ENCODE measurements at regions not wholly inside any gene's neighbourhood (a gene's known extent, or its start where the extent isn't known, plus 50 kb on each side); places are given as distances from the start of the nearest gene placed in this dataset.

GRCh38 chr13:97074618-97075017 is 80.3 kb upstream of the OXGR1 start:
- no peak for TF ChIP-seq EZH2 (IDR thresholded peaks at IDR 0.05; ENCODE audit: insufficient read depth, low read length)
- TF ChIP-seq, protein P1, sequence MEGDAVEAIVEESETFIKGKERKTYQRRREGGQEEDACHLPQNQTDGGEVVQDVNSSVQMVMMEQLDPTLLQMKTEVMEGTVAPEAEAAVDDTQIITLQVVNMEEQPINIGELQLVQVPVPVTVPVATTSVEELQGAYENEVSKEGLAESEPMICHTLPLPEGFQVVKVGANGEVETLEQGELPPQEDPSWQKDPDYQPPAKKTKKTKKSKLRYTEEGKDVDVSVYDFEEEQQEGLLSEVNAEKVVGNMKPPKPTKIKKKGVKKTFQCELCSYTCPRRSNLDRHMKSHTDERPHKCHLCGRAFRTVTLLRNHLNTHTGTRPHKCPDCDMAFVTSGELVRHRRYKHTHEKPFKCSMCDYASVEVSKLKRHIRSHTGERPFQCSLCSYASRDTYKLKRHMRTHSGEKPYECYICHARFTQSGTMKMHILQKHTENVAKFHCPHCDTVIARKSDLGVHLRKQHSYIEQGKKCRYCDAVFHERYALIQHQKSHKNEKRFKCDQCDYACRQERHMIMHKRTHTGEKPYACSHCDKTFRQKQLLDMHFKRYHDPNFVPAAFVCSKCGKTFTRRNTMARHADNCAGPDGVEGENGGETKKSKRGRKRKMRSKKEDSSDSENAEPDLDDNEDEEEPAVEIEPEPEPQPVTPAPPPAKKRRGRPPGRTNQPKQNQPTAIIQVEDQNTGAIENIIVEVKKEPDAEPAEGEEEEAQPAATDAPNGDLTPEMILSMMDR (IDR thresholded peaks at IDR 0.05; ENCODE audit: insufficient read depth, low read depth, low read length): no peak

Measured in astrocyte (in vitro differentiated cells and primary cell).